Middle frontal gyrus (tissue), 1 donor: ENCODE measurements at regions not wholly inside any gene's neighbourhood (a gene's known extent, or its start where the extent isn't known, plus 50 kb on each side); places are given as distances from the start of the nearest gene placed in this dataset.
"Not testable (repeated sequence)": the region's sequence is repeated elsewhere in the genome, so short reads cannot be mapped to it uniquely, and the experiment has no call there.

ENCODE experiments used
- DNase-seq: peaks from one replicate; pipeline ENCODE4 v3.0.0-alpha.2; 2015; ENCODE audit warnings: low spot score; ENCODE audit errors: extremely low spot score

GRCh38 chr21:28034334-28034733 is 958.3 kb downstream of the LTN1 start:
- not testable (repeated sequence) for DNase-seq

- DNase-seq = not testable (repeated sequence)
Measured at GRCh38 chr21:28032652-28033051, 960.0 kb downstream of the LTN1 start.

GRCh38 chr21:28031066-28031465 is 961.6 kb downstream of the LTN1 start:
- DNase-seq = not testable (repeated sequence)

- DNase-seq = no peak
Measured at GRCh38 chr21:28025111-28025510, 967.6 kb downstream of the LTN1 start.

- peak; percentile 33 for DNase-seq
Measured at GRCh38 chr21:28018741-28019669, 973.7 kb downstream of the LTN1 start.

- no peak for DNase-seq
Measured at GRCh38 chr21:28018213-28018612, 974.5 kb downstream of the LTN1 start.

- DNase-seq = no peak
Measured at GRCh38 chr21:28016571-28016970, 976.1 kb downstream of the LTN1 start.

- not testable (repeated sequence) for DNase-seq
Measured at GRCh38 chr21:28013123-28013522, 979.6 kb downstream of the LTN1 start.

GRCh38 chr21:28011970-28012369 is 980.7 kb downstream of the LTN1 start:
- not testable (repeated sequence) for DNase-seq

GRCh38 chr21:28008245-28008644 is 984.4 kb downstream of the LTN1 start:
- not testable (repeated sequence) for DNase-seq

GRCh38 chr21:28003627-28004026 is 989.0 kb downstream of the LTN1 start:
- DNase-seq = not testable (repeated sequence)

GRCh38 chr21:27996906-27997305 is 995.8 kb downstream of the LTN1 start:
- DNase-seq = not testable (repeated sequence)

GRCh38 chr21:27984663-27985325 is 1007.9 kb downstream of the LTN1 start:
- DNase-seq = not testable (repeated sequence)

- DNase-seq = not testable (repeated sequence)
Measured at GRCh38 chr21:27979446-27979845, 1012.6 kb upstream of the ADAMTS5 start.

- DNase-seq = no peak
Measured at GRCh38 chr21:27975514-27975913, 1008.6 kb upstream of the ADAMTS5 start.

- not testable (repeated sequence) for DNase-seq
Measured at GRCh38 chr21:27974152-27974551, 1007.3 kb upstream of the ADAMTS5 start.

- DNase-seq = not testable (repeated sequence)
Measured at GRCh38 chr21:27968240-27968639, 1001.4 kb upstream of the ADAMTS5 start.

GRCh38 chr21:27954543-27955165 is 987.8 kb upstream of the ADAMTS5 start:
- DNase-seq = no peak

- DNase-seq = no peak
Measured at GRCh38 chr21:27953340-27954045, 986.6 kb upstream of the ADAMTS5 start.

GRCh38 chr21:27949093-27949492 is 982.2 kb upstream of the ADAMTS5 start:
- not testable (repeated sequence) for DNase-seq

GRCh38 chr21:27930108-27930767 is 963.4 kb upstream of the ADAMTS5 start:
- not testable (repeated sequence) for DNase-seq
